NT2/D1 (cell line): ENCODE measurements at regions not wholly inside any gene's neighbourhood (a gene's known extent, or its start where the extent isn't known, plus 50 kb on each side); places are given as distances from the start of the nearest gene placed in this dataset.

Experiments used
- SUZ12 ChIP-seq: IDR thresholded peaks from 2 replicates; pipeline ENCODE4 v1.6.1; 2011; ENCODE audit not compliant: insufficient read length, insufficient read depth; ENCODE audit errors: extremely low read depth
- YY1 ChIP-seq: IDR thresholded peaks from 2 replicates; pipeline ENCODE4 v1.6.1; 2011; ENCODE audit not compliant: insufficient read length, insufficient read depth

- TF ChIP-seq YY1 (no peak), SUZ12 (no peak)
Observed at GRCh38 chr7:115106316-115106715, 184.4 kb downstream of the MDFIC start.
